ENCODE measurements at regions not wholly inside any gene's neighbourhood (a gene's known extent, or its start where the extent isn't known, plus 50 kb on each side); places are given as distances from the start of the nearest gene placed in this dataset.

- TF ChIP-seq POLR2AphosphoS5 (IDR thresholded peaks at IDR 0.05; ENCODE audit: low read depth), result no peak
- TF ChIP-seq, protein P1, sequence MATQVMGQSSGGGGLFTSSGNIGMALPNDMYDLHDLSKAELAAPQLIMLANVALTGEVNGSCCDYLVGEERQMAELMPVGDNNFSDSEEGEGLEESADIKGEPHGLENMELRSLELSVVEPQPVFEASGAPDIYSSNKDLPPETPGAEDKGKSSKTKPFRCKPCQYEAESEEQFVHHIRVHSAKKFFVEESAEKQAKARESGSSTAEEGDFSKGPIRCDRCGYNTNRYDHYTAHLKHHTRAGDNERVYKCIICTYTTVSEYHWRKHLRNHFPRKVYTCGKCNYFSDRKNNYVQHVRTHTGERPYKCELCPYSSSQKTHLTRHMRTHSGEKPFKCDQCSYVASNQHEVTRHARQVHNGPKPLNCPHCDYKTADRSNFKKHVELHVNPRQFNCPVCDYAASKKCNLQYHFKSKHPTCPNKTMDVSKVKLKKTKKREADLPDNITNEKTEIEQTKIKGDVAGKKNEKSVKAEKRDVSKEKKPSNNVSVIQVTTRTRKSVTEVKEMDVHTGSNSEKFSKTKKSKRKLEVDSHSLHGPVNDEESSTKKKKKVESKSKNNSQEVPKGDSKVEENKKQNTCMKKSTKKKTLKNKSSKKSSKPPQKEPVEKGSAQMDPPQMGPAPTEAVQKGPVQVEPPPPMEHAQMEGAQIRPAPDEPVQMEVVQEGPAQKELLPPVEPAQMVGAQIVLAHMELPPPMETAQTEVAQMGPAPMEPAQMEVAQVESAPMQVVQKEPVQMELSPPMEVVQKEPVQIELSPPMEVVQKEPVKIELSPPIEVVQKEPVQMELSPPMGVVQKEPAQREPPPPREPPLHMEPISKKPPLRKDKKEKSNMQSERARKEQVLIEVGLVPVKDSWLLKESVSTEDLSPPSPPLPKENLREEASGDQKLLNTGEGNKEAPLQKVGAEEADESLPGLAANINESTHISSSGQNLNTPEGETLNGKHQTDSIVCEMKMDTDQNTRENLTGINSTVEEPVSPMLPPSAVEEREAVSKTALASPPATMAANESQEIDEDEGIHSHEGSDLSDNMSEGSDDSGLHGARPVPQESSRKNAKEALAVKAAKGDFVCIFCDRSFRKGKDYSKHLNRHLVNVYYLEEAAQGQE (IDR thresholded peaks at IDR 0.05; ENCODE audit: insufficient replicate concordance, low read depth), result no peak
- TF ChIP-seq, protein P2, sequence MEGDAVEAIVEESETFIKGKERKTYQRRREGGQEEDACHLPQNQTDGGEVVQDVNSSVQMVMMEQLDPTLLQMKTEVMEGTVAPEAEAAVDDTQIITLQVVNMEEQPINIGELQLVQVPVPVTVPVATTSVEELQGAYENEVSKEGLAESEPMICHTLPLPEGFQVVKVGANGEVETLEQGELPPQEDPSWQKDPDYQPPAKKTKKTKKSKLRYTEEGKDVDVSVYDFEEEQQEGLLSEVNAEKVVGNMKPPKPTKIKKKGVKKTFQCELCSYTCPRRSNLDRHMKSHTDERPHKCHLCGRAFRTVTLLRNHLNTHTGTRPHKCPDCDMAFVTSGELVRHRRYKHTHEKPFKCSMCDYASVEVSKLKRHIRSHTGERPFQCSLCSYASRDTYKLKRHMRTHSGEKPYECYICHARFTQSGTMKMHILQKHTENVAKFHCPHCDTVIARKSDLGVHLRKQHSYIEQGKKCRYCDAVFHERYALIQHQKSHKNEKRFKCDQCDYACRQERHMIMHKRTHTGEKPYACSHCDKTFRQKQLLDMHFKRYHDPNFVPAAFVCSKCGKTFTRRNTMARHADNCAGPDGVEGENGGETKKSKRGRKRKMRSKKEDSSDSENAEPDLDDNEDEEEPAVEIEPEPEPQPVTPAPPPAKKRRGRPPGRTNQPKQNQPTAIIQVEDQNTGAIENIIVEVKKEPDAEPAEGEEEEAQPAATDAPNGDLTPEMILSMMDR (IDR thresholded peaks at IDR 0.05; ENCODE audit: insufficient read depth, low read length), result no peak
Measured at GRCh38 chr16:19967561-19967960, 82.9 kb upstream of the GPRC5B start.

Measured in HL-60 (cell line).